SK-N-MC (cell line): ENCODE measurements at regions not wholly inside any gene's neighbourhood (a gene's known extent, or its start where the extent isn't known, plus 50 kb on each side); places are given as distances from the start of the nearest gene placed in this dataset.

Experiments used
- EZH2 ChIP-seq: fragments of 200-600 bp; sonication (generic); IDR thresholded peaks from one replicate; pipeline ENCODE4 v1.6.1; 2017; ENCODE audit warnings: antibody characterized with exemption
- POLR2AphosphoS5 ChIP-seq: IDR thresholded peaks from 2 replicates; pipeline ENCODE4 v1.6.1; 2012; ENCODE audit warnings: mild to moderate bottlenecking, low read depth, low read length, borderline replicate concordance

- no peak for TF ChIP-seq POLR2AphosphoS5
- TF ChIP-seq EZH2 = no peak
Observed at GRCh38 chr21:27622631-27623030, 655.7 kb upstream of the ADAMTS5 start.
